AG04450 (cell line): ENCODE measurements at regions not wholly inside any gene's neighbourhood (a gene's known extent, or its start where the extent isn't known, plus 50 kb on each side); places are given as distances from the start of the nearest gene placed in this dataset.

Experiments
- CTCF ChIA-PET: fragments of 300-600, 350-600 bp; formaldehyde crosslinking; extraction: SDS; loops from one replicate; lab custom pipeline; 2022; ENCODE audit warnings: antibody characterized with exemption, inconsistent platforms; lab: Charles Lee
- POLR2A ChIA-PET: fragments of 350-600 bp; formaldehyde crosslinking; extraction: SDS; loops from one replicate; lab custom pipeline; 2021; ENCODE audit warnings: antibody characterized with exemption, inconsistent platforms; lab: Yijun Ruan, JAX
- DNase-seq: peaks from one replicate; pipeline ENCODE4 v3.0.0-alpha.2; 2011; ENCODE audit warnings: low read depth, low spot score
- H3K27ac ChIP-seq: one replicate; pipeline ENCODE4 v1.5.1; 2012; ENCODE audit warnings: low read depth, low read length, control low read depth
- H3K27me3 ChIP-seq: one replicate; pipeline ENCODE4 v1.6.0; 2012; ENCODE audit warnings: low read length; ENCODE audit not compliant: control insufficient read depth, insufficient read depth
- H3K4me3 ChIP-seq: 2 replicates; pipeline ENCODE4 v1.5.1; 2011; ENCODE audit warnings: mild to moderate bottlenecking, low read depth, low read length, control low read depth
- H3K9me3 ChIP-seq: 2 replicates; pipeline ENCODE4 v1.5.1; 2012; ENCODE audit warnings: low read length; ENCODE audit not compliant: control insufficient read depth, insufficient read depth
- CTCF ChIP-seq: IDR thresholded peaks from 2 replicates; pipeline ENCODE4 v1.5.1; 2011; ENCODE audit warnings: low read depth, low read length, control low read depth, inconsistent platforms

GRCh38 chr5:32880796-32881195 is 169.7 kb downstream of the NPR3 start:
- ChIA-PET CTCF (no interaction called here), POLR2A (no interaction called here)
- no peak overlapping the region for H3K4me3 ChIP-seq
- no peaks in the 10 kb centered on the region for H3K9me3 ChIP-seq
- no peaks in the 10 kb centered on the region for H3K27me3 ChIP-seq
- no peak overlapping the region for H3K27ac ChIP-seq
- TF ChIP-seq CTCF = no peak
- DNase-seq = no peak

GRCh38 chr5:32887390-32887789 is 176.3 kb downstream of the NPR3 start:
- DNase-seq = no peak
- Histone ChIP-seq H3K9me3 (no peaks in the 10 kb centered on the region), H3K27ac (no peak overlapping the region), H3K27me3 (no peaks in the 10 kb centered on the region), H3K4me3 (no peak overlapping the region)
- CTCF ChIA-PET = interaction anchor here (0.6 kb wide), 1 partner anchor 180 kb away, joined by 3 read pairs; no protein-coding TSS in a partner anchor
- no peak for TF ChIP-seq CTCF
- POLR2A ChIA-PET = no interaction called here

GRCh38 chr5:32889078-32889477 is 178.0 kb downstream of the NPR3 start:
- no peak for TF ChIP-seq CTCF
- Histone ChIP-seq H3K27ac (no peak overlapping the region), H3K4me3 (no peak overlapping the region), H3K9me3 (no peaks in the 10 kb centered on the region), H3K27me3 (no peaks in the 10 kb centered on the region)
- ChIA-PET CTCF (no interaction called here), POLR2A (no interaction called here)
- no peak for DNase-seq

GRCh38 chr5:32903613-32904012 is 192.5 kb downstream of the NPR3 start:
- H3K9me3 ChIP-seq = no peaks in the 10 kb centered on the region
- TF ChIP-seq CTCF = no peak
- DNase-seq = no peak
- POLR2A ChIA-PET = no interaction called here
- CTCF ChIA-PET = interaction anchor here (0.5 to 1.5 kb wide), 2 partner anchors 64 to 195 kb away, joined by 3 to 5 read pairs; no protein-coding TSS in a partner anchor
- H3K27ac ChIP-seq = no peak overlapping the region
- H3K27me3 ChIP-seq = no peaks in the 10 kb centered on the region
- no peak overlapping the region for H3K4me3 ChIP-seq

- no peak overlapping the region for H3K27ac ChIP-seq
- DNase-seq = no peak
- TF ChIP-seq CTCF = no peak
- no peak overlapping the region for H3K4me3 ChIP-seq
- CTCF ChIA-PET = interaction anchor here (1.0 kb wide), 1 partner anchor 202 kb away, joined by 3 read pairs; no protein-coding TSS in a partner anchor
- no peaks in the 10 kb centered on the region for H3K27me3 ChIP-seq
- H3K9me3 ChIP-seq = no peaks in the 10 kb centered on the region
- POLR2A ChIA-PET = no interaction called here
These were observed 197.5 kb downstream of the NPR3 start for GRCh38 chr5:32908641-32909040.
